Endometrial microvascular endothelial cells (primary cell): ENCODE measurements at regions not wholly inside any gene's neighbourhood (a gene's known extent, or its start where the extent isn't known, plus 50 kb on each side); places are given as distances from the start of the nearest gene placed in this dataset.
"Not testable (repeated sequence)": the region's sequence is repeated elsewhere in the genome, so short reads cannot be mapped to it uniquely, and the experiment has no call there.

Experiments used
- in situ Hi-C: cut with HindIII; loops from 2 replicates; pipeline ENCODE4 v1.10.0; 2017; ENCODE audit warnings: low sequenced_read_pairs, low pct_unique_long_range_greater_than_20kb; ENCODE audit errors: inconsistent ontology term

GRCh38 chr6:3919130-3919628 is 70.0 kb downstream of the FAM50B start:
- in situ Hi-C loops = no loop called here

- in situ Hi-C loops = no loop called here
Measured at GRCh38 chr6:3919849-3920248, 70.7 kb downstream of the FAM50B start.

GRCh38 chr6:3920321-3920720 is 71.1 kb downstream of the FAM50B start:
- in situ Hi-C loops = no loop called here

GRCh38 chr6:3921663-3922062 is 72.5 kb downstream of the FAM50B start:
- in situ Hi-C loops = no loop called here

GRCh38 chr6:3922619-3923018 is 73.4 kb downstream of the FAM50B start:
- in situ Hi-C loops = not testable (repeated sequence)

GRCh38 chr6:3925223-3926149 is 76.3 kb downstream of the FAM50B start:
- in situ Hi-C loops = not testable (repeated sequence)

GRCh38 chr6:3926150-3926482 is 76.9 kb downstream of the FAM50B start:
- in situ Hi-C loops = no loop called here

- in situ Hi-C loops = no loop called here
Measured at GRCh38 chr6:3928111-3928510, 78.9 kb downstream of the FAM50B start.

GRCh38 chr6:3929281-3929798 is 80.2 kb downstream of the FAM50B start:
- in situ Hi-C loops = no loop called here

GRCh38 chr6:3937438-3937837 is 88.3 kb downstream of the FAM50B start:
- in situ Hi-C loops = no loop called here

- in situ Hi-C loops = no loop called here
Measured at GRCh38 chr6:3938715-3939367, 89.7 kb downstream of the FAM50B start.

GRCh38 chr6:3939368-3939958 is 90.3 kb downstream of the FAM50B start:
- in situ Hi-C loops = no loop called here

GRCh38 chr6:3939964-3940363 is 90.8 kb downstream of the FAM50B start:
- in situ Hi-C loops = no loop called here

- in situ Hi-C loops = no loop called here
Measured at GRCh38 chr6:3940703-3941102, 91.5 kb downstream of the FAM50B start.

GRCh38 chr6:3943331-3943765 is 94.2 kb downstream of the FAM50B start:
- in situ Hi-C loops = no loop called here

GRCh38 chr6:3944246-3944645 is 95.1 kb downstream of the FAM50B start:
- in situ Hi-C loops = no loop called here

- in situ Hi-C loops = no loop called here
Measured at GRCh38 chr6:3946778-3947177, 97.6 kb downstream of the FAM50B start.

GRCh38 chr6:3948866-3949265 is 99.7 kb downstream of the FAM50B start:
- in situ Hi-C loops = no loop called here

- in situ Hi-C loops = no loop called here
Measured at GRCh38 chr6:3949521-3949920, 100.3 kb downstream of the FAM50B start.

- in situ Hi-C loops = no loop called here
Measured at GRCh38 chr6:3956054-3956453, 106.9 kb downstream of the FAM50B start.
